Frontal cortex (tissue), 3 donors: ENCODE measurements at regions not wholly inside any gene's neighbourhood (a gene's known extent, or its start where the extent isn't known, plus 50 kb on each side); places are given as distances from the start of the nearest gene placed in this dataset.
"Not testable (repeated sequence)": the region's sequence is repeated elsewhere in the genome, so short reads cannot be mapped to it uniquely, and the experiment has no call there.

Source experiments
- DNase-seq, 2 donors: peaks; one replicate each; pipeline ENCODE4 v3.0.0; 2012; ENCODE audit warnings: low spot score in 2 of 2
- FAIRE-seq: peaks from 2 replicates; lab custom pipeline; 2012; peaks lifted over from hg19 to GRCh38; lab: Jason Lieb, UNC
- donor health status: control.
- donor health status: control.
- donor health status: control.

- FAIRE-seq (no peak), DNase-seq (no peak)
Observed at GRCh38 chr4:138113819-138114400, 128.2 kb downstream of the SLC7A11 start.

- FAIRE-seq, DNase-seq: not testable (repeated sequence)
Observed at GRCh38 chr4:138112890-138113289, 129.3 kb downstream of the SLC7A11 start.

- no peak for FAIRE-seq
- DNase-seq = no peak
Observed at GRCh38 chr4:138112389-138112788, 129.8 kb downstream of the SLC7A11 start.

- DNase-seq = no peak
- no peak for FAIRE-seq
Observed at GRCh38 chr4:138111462-138112000, 130.6 kb downstream of the SLC7A11 start.

- FAIRE-seq (no peak), DNase-seq (no peak)
Observed at GRCh38 chr4:138110815-138111214, 131.3 kb downstream of the SLC7A11 start.

- DNase-seq = no peak
- no peak for FAIRE-seq
Observed at GRCh38 chr4:138107023-138107422, 135.1 kb downstream of the SLC7A11 start.

GRCh38 chr4:138105331-138105730, 136.8 kb downstream of the SLC7A11 start:
- DNase-seq = no peak
- no peak for FAIRE-seq

- FAIRE-seq (no peak), DNase-seq (no peak)
Observed at GRCh38 chr4:138104284-138104680, 137.9 kb downstream of the SLC7A11 start.

- FAIRE-seq (no peak), DNase-seq (no peak)
Observed at GRCh38 chr4:138103597-138104283, 138.4 kb downstream of the SLC7A11 start.

DNA sequence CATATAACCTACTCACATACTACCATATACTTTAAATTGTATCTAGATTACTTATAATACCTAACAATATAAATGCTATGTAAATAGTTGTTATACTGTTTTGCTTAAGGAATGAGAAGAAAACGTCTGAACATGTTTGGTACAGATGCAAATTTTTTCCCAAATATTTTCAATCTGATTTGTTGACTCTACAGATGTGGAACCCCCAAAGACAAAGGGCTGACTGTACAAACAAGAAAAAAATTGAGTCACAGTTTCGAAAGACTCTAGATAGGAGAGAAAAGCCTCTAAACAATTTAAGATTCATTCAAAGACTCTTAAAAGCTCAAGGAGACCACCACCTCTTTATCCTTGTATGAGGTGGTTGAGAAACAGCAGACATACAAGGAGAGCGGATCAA, 142.8 kb downstream of the SLC7A11 start:
- FAIRE-seq (peak; percentile 28), DNase-seq (no peak)

DNA sequence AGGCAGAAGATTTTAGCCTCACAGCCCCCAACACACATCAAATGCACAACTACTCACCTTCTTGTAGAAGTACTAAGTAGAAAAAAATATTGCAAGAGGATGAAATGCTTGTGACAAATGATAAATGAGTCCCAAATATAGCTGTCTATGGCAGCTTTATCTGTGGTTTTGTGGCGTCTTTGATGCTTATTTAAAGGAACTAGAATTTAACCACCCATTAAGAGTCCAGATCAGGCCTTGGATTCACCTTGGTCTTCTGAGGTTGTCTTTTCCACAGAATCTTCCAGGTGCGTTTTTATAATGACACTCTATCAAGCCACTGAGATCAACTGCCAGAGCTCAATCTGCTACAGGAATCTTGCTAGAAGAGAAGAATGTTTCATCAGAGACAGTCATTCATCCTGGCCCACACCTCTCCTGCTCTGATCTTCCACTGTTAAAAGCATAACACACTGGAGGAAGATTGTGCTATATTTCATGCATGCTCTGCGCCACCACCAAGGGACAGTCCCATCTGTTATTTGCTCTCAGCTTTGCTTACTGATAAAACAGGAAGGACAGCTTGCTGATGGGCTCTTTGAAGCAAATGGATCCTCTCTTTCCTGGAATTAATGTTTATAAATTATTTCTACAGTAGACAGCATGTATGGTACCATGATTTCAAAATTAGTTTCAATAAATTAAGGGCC, 144.1 kb downstream of the SLC7A11 start:
- DNase-seq (no peak), FAIRE-seq (no peak)

- FAIRE-seq = no peak
- DNase-seq = no peak
Observed at GRCh38 chr4:138096384-138097062, 145.6 kb downstream of the SLC7A11 start.

GRCh38 chr4:138095378-138095777, 146.8 kb downstream of the SLC7A11 start:
- DNase-seq (no peak), FAIRE-seq (no peak)

DNA sequence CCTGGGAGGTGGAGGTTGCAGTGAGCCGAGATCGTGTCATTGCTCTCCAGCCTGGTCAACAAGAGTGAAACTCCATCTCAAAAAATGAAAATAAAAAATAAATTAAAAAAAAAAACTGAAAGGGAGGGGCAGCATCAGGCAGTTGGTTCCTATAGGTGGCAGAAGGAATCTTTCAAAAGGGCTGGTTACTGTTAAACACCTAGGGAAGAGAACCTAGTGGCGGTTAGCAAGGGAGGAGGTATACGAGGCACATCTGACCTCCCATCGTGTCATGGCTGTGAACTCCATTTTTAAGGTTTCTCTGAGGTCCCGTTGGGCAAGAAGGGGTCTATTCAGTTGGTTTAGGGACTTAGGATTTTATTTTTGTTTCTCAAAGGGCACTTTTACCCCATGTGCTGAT, 150.1 kb downstream of the SLC7A11 start:
- FAIRE-seq (no peak), DNase-seq (no peak)

GRCh38 chr4:138090918-138091676, 151.1 kb downstream of the SLC7A11 start:
- DNase-seq (no peak), FAIRE-seq (no peak)

DNA sequence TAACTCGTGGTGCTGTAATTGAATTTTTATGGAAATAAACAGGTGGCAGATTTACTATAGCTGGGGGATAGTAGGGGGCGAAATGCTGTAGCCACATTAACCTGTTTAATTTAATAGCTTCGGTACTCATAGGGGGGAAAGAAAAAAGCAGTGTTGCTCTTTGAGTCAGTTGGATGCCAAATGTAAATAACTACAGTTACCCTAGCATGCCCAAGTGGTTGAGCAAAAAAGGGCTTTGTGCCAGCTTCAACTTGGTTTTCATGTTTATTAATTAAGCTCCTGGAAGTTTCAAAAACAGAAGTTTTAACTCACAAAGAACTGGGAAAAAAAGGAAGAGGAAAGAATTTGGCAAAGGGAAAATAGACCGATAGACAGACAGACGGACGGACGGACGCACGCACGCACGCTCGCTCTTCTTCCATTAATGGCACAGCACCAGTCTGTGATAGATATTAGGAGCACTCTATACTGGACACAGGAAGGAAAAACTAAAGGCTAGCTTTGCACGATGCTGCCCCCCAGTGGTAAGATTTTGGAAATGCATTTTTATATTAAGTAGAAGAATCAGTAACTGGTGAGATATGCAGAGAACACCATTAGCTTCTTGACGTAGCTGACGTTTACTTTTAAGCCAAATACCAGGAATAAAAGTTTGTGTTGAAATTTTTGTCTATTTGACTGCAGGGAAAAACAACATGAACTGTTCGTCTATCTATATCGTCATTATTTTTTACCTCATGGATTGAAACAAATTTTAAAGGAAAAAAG, 151.8 kb downstream of the SLC7A11 start:
- peak; percentile 86 for FAIRE-seq
- peak; percentile 72 to 76 for DNase-seq

DNA sequence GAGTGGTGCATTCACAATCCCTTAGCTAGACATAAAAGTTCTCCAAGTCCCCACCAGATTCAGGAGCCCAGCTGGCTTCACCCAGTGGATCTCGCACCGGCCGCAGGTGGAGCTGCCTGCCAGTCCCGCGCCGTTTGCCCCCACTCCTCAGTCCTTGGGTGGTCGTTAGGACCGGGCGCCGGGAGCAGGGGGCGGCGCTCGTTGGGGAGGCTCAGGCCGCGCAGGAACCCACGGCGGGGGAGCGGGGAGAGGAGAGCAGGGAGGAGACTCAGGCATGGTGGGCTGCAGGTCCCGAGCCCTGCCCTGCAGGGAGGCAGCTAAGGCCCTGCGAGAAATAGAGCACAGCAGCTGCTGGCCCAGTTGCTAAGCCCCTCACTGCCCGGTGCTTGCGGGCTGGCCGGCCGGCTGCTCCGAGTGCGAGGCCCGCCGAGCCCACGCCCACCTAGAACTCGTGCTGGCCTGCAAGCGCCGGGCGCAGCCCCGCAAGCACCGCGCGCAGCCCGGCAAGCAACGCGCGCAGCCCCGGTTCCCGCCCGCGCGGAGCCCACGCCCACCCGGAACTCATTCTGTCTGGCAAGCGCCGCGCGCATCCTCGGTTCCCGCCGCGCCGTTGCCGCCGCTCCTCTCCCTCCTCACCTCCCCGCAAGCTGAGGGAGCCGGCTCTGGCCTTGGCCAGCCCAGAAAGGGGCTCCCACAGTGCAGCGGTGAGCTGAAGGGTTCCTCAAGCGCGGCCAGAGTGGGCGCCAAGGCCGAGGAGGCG, 153.5 kb downstream of the SLC7A11 start:
- DNase-seq (no peak), FAIRE-seq (no peak)

GRCh38 chr4:138087066-138087719, 155.0 kb downstream of the SLC7A11 start:
- no peak for FAIRE-seq
- no peak for DNase-seq
